ENCODE measurements at regions not wholly inside any gene's neighbourhood (a gene's known extent, or its start where the extent isn't known, plus 50 kb on each side); places are given as distances from the start of the nearest gene placed in this dataset.

GRCh38 chr9:106172265-106172664 lies 477.9 kb downstream of the TMEM38B start:
- Histone ChIP-seq H3K79me2 (ENCODE audit: insufficient read depth, low read depth, low read length) (no peaks in the 10 kb centered on the region), H3K4me3 (ENCODE audit: low read depth, low read length, poor library complexity, severe bottlenecking) (no peak overlapping the region), H3K4me1 (ENCODE audit: insufficient read depth, low read length, poor library complexity, severe bottlenecking) (no peaks in the 10 kb centered on the region), H3K27ac (ENCODE audit: low read depth, low read length, poor library complexity, severe bottlenecking) (no peak overlapping the region), H3K4me2 (ENCODE audit: low read length) (no peak overlapping the region), H3K9me3 (ENCODE audit: low read length) (no peaks in the 10 kb centered on the region), H3K36me3 (ENCODE audit: insufficient read depth, low read length) (no peaks in the 10 kb centered on the region), H3K9me2 (ENCODE audit: insufficient read depth, low read length) (no peaks in the 10 kb centered on the region), H4K20me1 (ENCODE audit: insufficient read depth, low read length) (no peaks in the 10 kb centered on the region), H2AFZ (ENCODE audit: low read length) (no peak overlapping the region)
- BruUV-seq (replicated peaks): no TSS peak
- ChIA-PET CTCF (ENCODE audit: unreplicated experiment) (no interaction called here), POLR2A (no interaction called here)
- no peak for TF ChIP-seq EZH2phosphoT487 (IDR thresholded peaks at IDR 0.05; ENCODE audit: borderline replicate concordance, low read depth, low read length)
- TF ChIP-seq, protein P1, sequence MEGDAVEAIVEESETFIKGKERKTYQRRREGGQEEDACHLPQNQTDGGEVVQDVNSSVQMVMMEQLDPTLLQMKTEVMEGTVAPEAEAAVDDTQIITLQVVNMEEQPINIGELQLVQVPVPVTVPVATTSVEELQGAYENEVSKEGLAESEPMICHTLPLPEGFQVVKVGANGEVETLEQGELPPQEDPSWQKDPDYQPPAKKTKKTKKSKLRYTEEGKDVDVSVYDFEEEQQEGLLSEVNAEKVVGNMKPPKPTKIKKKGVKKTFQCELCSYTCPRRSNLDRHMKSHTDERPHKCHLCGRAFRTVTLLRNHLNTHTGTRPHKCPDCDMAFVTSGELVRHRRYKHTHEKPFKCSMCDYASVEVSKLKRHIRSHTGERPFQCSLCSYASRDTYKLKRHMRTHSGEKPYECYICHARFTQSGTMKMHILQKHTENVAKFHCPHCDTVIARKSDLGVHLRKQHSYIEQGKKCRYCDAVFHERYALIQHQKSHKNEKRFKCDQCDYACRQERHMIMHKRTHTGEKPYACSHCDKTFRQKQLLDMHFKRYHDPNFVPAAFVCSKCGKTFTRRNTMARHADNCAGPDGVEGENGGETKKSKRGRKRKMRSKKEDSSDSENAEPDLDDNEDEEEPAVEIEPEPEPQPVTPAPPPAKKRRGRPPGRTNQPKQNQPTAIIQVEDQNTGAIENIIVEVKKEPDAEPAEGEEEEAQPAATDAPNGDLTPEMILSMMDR (conservative IDR thresholded peaks at IDR 0.05; ENCODE audit: low read length): no peak
- DNase-seq (ENCODE audit: low spot score): no peak
- intact Hi-C loops (cut with micrococcal nuclease; ENCODE audit: unreplicated experiment): no loop called here

- Histone ChIP-seq H3K9me3 (ENCODE audit: low read length) (no peaks in the 10 kb centered on the region), H3K9me2 (ENCODE audit: insufficient read depth, low read length) (no peaks in the 10 kb centered on the region), H3K27ac (ENCODE audit: low read depth, low read length, poor library complexity, severe bottlenecking) (no peak overlapping the region), H3K4me1 (ENCODE audit: insufficient read depth, low read length, poor library complexity, severe bottlenecking) (no peaks in the 10 kb centered on the region), H3K4me2 (ENCODE audit: low read length) (no peak overlapping the region), H3K79me2 (ENCODE audit: insufficient read depth, low read depth, low read length) (no peaks in the 10 kb centered on the region), H2AFZ (ENCODE audit: low read length) (no peak overlapping the region), H3K4me3 (ENCODE audit: low read depth, low read length, poor library complexity, severe bottlenecking) (no peak overlapping the region), H3K36me3 (ENCODE audit: insufficient read depth, low read length) (no peaks in the 10 kb centered on the region), H4K20me1 (ENCODE audit: insufficient read depth, low read length) (no peaks in the 10 kb centered on the region)
- intact Hi-C loops (cut with micrococcal nuclease; ENCODE audit: unreplicated experiment): no loop called here
- TF ChIP-seq, protein P1 (conservative IDR thresholded peaks at IDR 0.05; ENCODE audit: low read length): no peak
- no peak for TF ChIP-seq EZH2phosphoT487 (IDR thresholded peaks at IDR 0.05; ENCODE audit: borderline replicate concordance, low read depth, low read length)
- CTCF ChIA-PET (ENCODE audit: unreplicated experiment): no interaction called here
- DNase-seq (ENCODE audit: low spot score): no peak
- POLR2A ChIA-PET: no interaction called here
- BruUV-seq (replicated peaks): no TSS peak
Observed at GRCh38 chr9:106174346-106174745, 480.0 kb downstream of the TMEM38B start.

- no peaks in the 10 kb centered on the region for H3K4me1 ChIP-seq (ENCODE audit: insufficient read depth, low read length, poor library complexity, severe bottlenecking)
- POLR2A ChIA-PET: no interaction called here
Observed at GRCh38 chr9:106177216-106177615, 482.9 kb downstream of the TMEM38B start.

More at GRCh38 chr9:106177216-106177615, 482.9 kb downstream of the TMEM38B start:
- H4K20me1 ChIP-seq (ENCODE audit: insufficient read depth, low read length): no peaks in the 10 kb centered on the region
- intact Hi-C loops (cut with micrococcal nuclease; ENCODE audit: unreplicated experiment): no loop called here
- H3K9me2 ChIP-seq (ENCODE audit: insufficient read depth, low read length): no peaks in the 10 kb centered on the region
- H3K27ac ChIP-seq (ENCODE audit: low read depth, low read length, poor library complexity, severe bottlenecking): no peak overlapping the region
- CTCF ChIA-PET (ENCODE audit: unreplicated experiment): no interaction called here
- no peak overlapping the region for H2AFZ ChIP-seq (ENCODE audit: low read length)
- no peaks in the 10 kb centered on the region for H3K79me2 ChIP-seq (ENCODE audit: insufficient read depth, low read depth, low read length)
- H3K4me3 ChIP-seq (ENCODE audit: low read depth, low read length, poor library complexity, severe bottlenecking): no peak overlapping the region
- no peak for DNase-seq (ENCODE audit: low spot score)
- BruUV-seq (replicated peaks): no TSS peak
- TF ChIP-seq, protein P1 (conservative IDR thresholded peaks at IDR 0.05; ENCODE audit: low read length): no peak
- no peak for TF ChIP-seq EZH2phosphoT487 (IDR thresholded peaks at IDR 0.05; ENCODE audit: borderline replicate concordance, low read depth, low read length)
- H3K4me2 ChIP-seq (ENCODE audit: low read length): no peak overlapping the region
- no peaks in the 10 kb centered on the region for H3K36me3 ChIP-seq (ENCODE audit: insufficient read depth, low read length)
- no peaks in the 10 kb centered on the region for H3K9me3 ChIP-seq (ENCODE audit: low read length)
